Urothelium cell line (cell line): ENCODE measurements at regions not wholly inside any gene's neighbourhood (a gene's known extent, or its start where the extent isn't known, plus 50 kb on each side); places are given as distances from the start of the nearest gene placed in this dataset.

ENCODE experiments used
- DNase-seq: peaks from one replicate; pipeline ENCODE4 v3.0.0; 2011; ENCODE audit warnings: low spot score, mixed read lengths
- FAIRE-seq: peaks from 2 replicates; lab custom pipeline; 2011; peaks lifted over from hg19 to GRCh38; lab: Jason Lieb, UNC

- DNase-seq (no peak), FAIRE-seq (no peak)
These were observed 55.8 kb downstream of the KCNE4 start for GRCh38 chr2:223107825-223108224.

GRCh38 chr2:223108351-223109050, 56.5 kb downstream of the KCNE4 start:
- FAIRE-seq (no peak), DNase-seq (no peak)

GRCh38 chr2:223109341-223109740, 57.4 kb downstream of the KCNE4 start:
- DNase-seq (no peak), FAIRE-seq (no peak)

- FAIRE-seq (no peak), DNase-seq (no peak)
These were observed 61.2 kb downstream of the KCNE4 start for GRCh38 chr2:223113161-223113560.

GRCh38 chr2:223114170-223114569, 62.2 kb downstream of the KCNE4 start:
- no peak for FAIRE-seq
- no peak for DNase-seq

- no peak for DNase-seq
These were observed 62.9 kb downstream of the KCNE4 start for GRCh38 chr2:223114917-223115316.

GRCh38 chr2:223117533-223117932, 65.5 kb downstream of the KCNE4 start:
- no peak for FAIRE-seq

More at GRCh38 chr2:223114917-223115316, 62.9 kb downstream of the KCNE4 start:
- no peak for FAIRE-seq

GRCh38 chr2:223121283-223121682, 69.3 kb downstream of the KCNE4 start:
- FAIRE-seq (no peak), DNase-seq (no peak)

More at GRCh38 chr2:223117533-223117932, 65.5 kb downstream of the KCNE4 start:
- DNase-seq: no peak

GRCh38 chr2:223122781-223123180, 70.8 kb downstream of the KCNE4 start:
- no peak for DNase-seq
- no peak for FAIRE-seq

- DNase-seq (no peak), FAIRE-seq (no peak)
These were observed 72.0 kb downstream of the KCNE4 start for GRCh38 chr2:223123855-223124610.

- FAIRE-seq (no peak), DNase-seq (no peak)
These were observed 89.6 kb downstream of the KCNE4 start for GRCh38 chr2:223141606-223142005.

GRCh38 chr2:223142118-223142517, 90.1 kb downstream of the KCNE4 start:
- DNase-seq: no peak
- no peak for FAIRE-seq

GRCh38 chr2:223147431-223147830, 95.4 kb downstream of the KCNE4 start:
- DNase-seq (no peak), FAIRE-seq (no peak)

GRCh38 chr2:223148516-223148915, 96.5 kb downstream of the KCNE4 start:
- DNase-seq (no peak), FAIRE-seq (no peak)

GRCh38 chr2:223155956-223156355, 104.0 kb downstream of the KCNE4 start:
- DNase-seq: no peak
- no peak for FAIRE-seq

GRCh38 chr2:223161873-223162458, 110.0 kb downstream of the KCNE4 start:
- FAIRE-seq: no peak
- no peak for DNase-seq

GRCh38 chr2:223165423-223166214, 113.6 kb downstream of the KCNE4 start:
- no peak for DNase-seq
- FAIRE-seq: no peak

GRCh38 chr2:223166215-223166493, 114.2 kb downstream of the KCNE4 start:
- DNase-seq (no peak), FAIRE-seq (no peak)

GRCh38 chr2:223166983-223167650, 115.1 kb downstream of the KCNE4 start:
- no peak for DNase-seq
- no peak for FAIRE-seq

- no peak for FAIRE-seq
- DNase-seq: no peak
These were observed 118.0 kb downstream of the KCNE4 start for GRCh38 chr2:223169830-223170605.
